GM12878 (cell line): ENCODE measurements at regions not wholly inside any gene's neighbourhood (a gene's known extent, or its start where the extent isn't known, plus 50 kb on each side); places are given as distances from the start of the nearest gene placed in this dataset.

Experiments used
- ATAC-seq: fragments of 200-7000 bp; cut with Tn5 transposase; 3 replicates; pipeline ENCODE4 v1.9.1; 2020; ENCODE audit warnings: mild to moderate bottlenecking, moderate library complexity
- BruUV-seq: library from RNA; stranded (reverse); fragments of 400-500 nt; replicated peaks from 2 replicates; lab custom pipeline; 2021; lab: Mats Ljungman, UMichigan
- CTCF ChIA-PET: fragments of 300-600 bp; sonication (Branson Sonifier 250); formaldehyde crosslinking; extraction: SDS; loops from one replicate; lab custom pipeline; 2021; ENCODE audit warnings: inconsistent platforms; lab: Yijun Ruan, JAX
- POLR2A ChIA-PET: fragments of 350-600 bp; formaldehyde crosslinking; extraction: SDS; loops from one replicate; lab custom pipeline; 2021; ENCODE audit warnings: inconsistent platforms; lab: Charles Lee
- RAD21 ChIA-PET: fragments of 300-600 bp; sonication (Branson Sonifier 250); formaldehyde crosslinking; loops from one replicate; lab custom pipeline; 2023; ENCODE audit warnings: antibody characterized with exemption; ENCODE audit not compliant: unreplicated experiment; lab: Charles Lee
- SMC1A ChIA-PET: fragments of 300-600 bp; sonication (Branson Sonifier 250); formaldehyde crosslinking; loops from one replicate; lab custom pipeline; 2023; ENCODE audit not compliant: unreplicated experiment, uncharacterized antibody; lab: Charles Lee
- DNase-seq: peaks from one replicate; pipeline ENCODE4 v3.0.0-alpha.2; 2011; ENCODE audit warnings: low read depth, low spot score
- FAIRE-seq: peaks from 3 replicates; lab custom pipeline; 2011; peaks lifted over from hg19 to GRCh38; lab: Jason Lieb, UNC
- H2AFZ ChIP-seq: 2 replicates; pipeline ENCODE4 v1.6.0; 2011; ENCODE audit warnings: low read depth, low read length, control low read depth; ENCODE audit not compliant: control insufficient read depth
- H3K27ac ChIP-seq: 2 replicates; pipeline ENCODE4 v1.5.1; 2011; ENCODE audit warnings: control low read depth; ENCODE audit not compliant: control insufficient read depth, insufficient read depth
- H3K27me3 ChIP-seq, 2 experiments: replicated peaks in 1 of 2; 2 replicates each; pipeline versions ENCODE4 v1.6.0 to v1.6.1; 2011; ENCODE audit warnings: low read length in 1 of 2; ENCODE audit not compliant: control insufficient read depth in 2 of 2, insufficient read depth in 2 of 2
- H3K36me3 ChIP-seq, 2 experiments: 2 replicates each; pipeline ENCODE4 v1.5.1; 2011; ENCODE audit warnings: low read length in 1 of 2; ENCODE audit not compliant: control insufficient read depth in 2 of 2, insufficient read depth in 2 of 2
- H3K4me1 ChIP-seq: 2 replicates; pipeline ENCODE4 v1.6.1; 2011; ENCODE audit warnings: mild to moderate bottlenecking, low read length, moderate library complexity, mixed read lengths; ENCODE audit not compliant: control insufficient read depth, insufficient read depth
- H3K4me2 ChIP-seq: 2 replicates; pipeline ENCODE4 v1.6.0; 2011; ENCODE audit warnings: control low read depth; ENCODE audit not compliant: control insufficient read depth, insufficient read depth
- H3K4me3 ChIP-seq: fragments of 200-600 bp; sonication (generic); 2 replicates; pipeline ENCODE4 v1.5.1; 2016
- H3K79me2 ChIP-seq: 2 replicates; pipeline ENCODE4 v1.6.0; 2011; ENCODE audit warnings: low read length; ENCODE audit not compliant: control insufficient read depth, insufficient read depth
- H3K9ac ChIP-seq: 2 replicates; pipeline ENCODE4 v1.8.0; 2011; ENCODE audit warnings: low read length, control low read depth, mixed read lengths; ENCODE audit not compliant: control insufficient read depth, insufficient read depth
- H3K9me3 ChIP-seq: replicated peaks from 3 replicates; pipeline ENCODE4 v1.5.1; 2011; ENCODE audit warnings: mild to moderate bottlenecking, low read length; ENCODE audit not compliant: control insufficient read depth, insufficient read depth
- H4K20me1 ChIP-seq: 2 replicates; pipeline ENCODE4 v1.6.0; 2011; ENCODE audit not compliant: control insufficient read depth, insufficient read depth
- BMI1 ChIP-seq: fragments of 450-650 bp; IDR thresholded peaks from 2 replicates; pipeline ENCODE4 v1.6.1; 2016; ENCODE audit warnings: mild to moderate bottlenecking, moderate library complexity, borderline replicate concordance
- CEBPB ChIP-seq, 2 experiments: fragments of 150-350 bp in 1 of 2; IDR thresholded peaks; 2 replicates each; pipeline ENCODE4 v1.6.1; 2012 to 2014; ENCODE audit warnings: low read depth in 2 of 2, low read length in 2 of 2, borderline replicate concordance in 1 of 2, inconsistent platforms in 1 of 2
- CHD1 ChIP-seq: IDR thresholded peaks from 2 replicates; pipeline ENCODE4 v1.6.1; 2012; ENCODE audit warnings: low read depth, low read length, improper control_type of control experiment
- EGR1 ChIP-seq, 2 experiments: IDR thresholded peaks; 1 replicate in 1 of 2; 2 replicates in 1 of 2; pipeline ENCODE4 v1.6.1; 2011 to 2012; ENCODE audit warnings: low read depth in 2 of 2, low read length in 2 of 2, borderline replicate concordance in 1 of 2, mild to moderate bottlenecking in 1 of 2, moderate library complexity in 1 of 2
- FOXM1 ChIP-seq: IDR thresholded peaks from 2 replicates; pipeline ENCODE4 v1.6.1; 2012; ENCODE audit warnings: low read depth, mild to moderate bottlenecking, inconsistent platforms, low read length, moderate library complexity
- LARP7 ChIP-seq: fragments of 450-650 bp; IDR thresholded peaks from 2 replicates; pipeline ENCODE4 v1.6.1; 2017; ENCODE audit warnings: mild to moderate bottlenecking
- MLLT1 ChIP-seq: fragments of 450-650 bp; IDR thresholded peaks from 2 replicates; pipeline ENCODE4 v1.6.1; 2016; ENCODE audit warnings: mild to moderate bottlenecking
- MXI1 ChIP-seq: fragments of 150-350 bp; IDR thresholded peaks from 2 replicates; pipeline ENCODE4 v1.6.1; 2011; ENCODE audit warnings: low read depth, mild to moderate bottlenecking, inconsistent platforms, low read length, improper control_type of control experiment
- NBN ChIP-seq: fragments of 450-650 bp; IDR thresholded peaks from 2 replicates; pipeline ENCODE4 v1.6.1; 2016
- NR2C1 ChIP-seq: fragments of 450-650 bp; IDR thresholded peaks from 2 replicates; pipeline ENCODE4 v1.6.1; 2017; ENCODE audit warnings: antibody characterized with exemption, mild to moderate bottlenecking, moderate library complexity
- PRDM15 ChIP-seq: fragments of 450-650 bp; formaldehyde crosslinking; IDR thresholded peaks from 2 replicates; pipeline ENCODE4 v1.4.0; 2020; ENCODE audit warnings: mild to moderate bottlenecking, moderate library complexity
- REST ChIP-seq: IDR thresholded peaks from 2 replicates; pipeline ENCODE4 v1.6.1; 2012; ENCODE audit warnings: mild to moderate bottlenecking, low read depth, low read length
- SPI1 ChIP-seq: IDR thresholded peaks from 2 replicates; pipeline ENCODE4 v1.6.1; 2011; ENCODE audit warnings: low read depth, mild to moderate bottlenecking, low read length, moderate library complexity, borderline replicate concordance; ENCODE audit not compliant: insufficient read depth
- SRF ChIP-seq, 2 experiments: IDR thresholded peaks; 2 replicates each; pipeline ENCODE4 v1.6.1; 2011; ENCODE audit warnings: low read depth in 2 of 2, low read length in 2 of 2, mild to moderate bottlenecking in 1 of 2, moderate library complexity in 1 of 2
- STAT3 ChIP-seq: IDR thresholded peaks from 2 replicates; pipeline ENCODE4 v1.6.1; 2011; ENCODE audit warnings: low read depth, low read length, improper control_type of control experiment
- ZNF217 ChIP-seq: fragments of 450-650 bp; IDR thresholded peaks from 2 replicates; pipeline ENCODE4 v1.6.1; 2017; ENCODE audit warnings: antibody characterized with exemption, mild to moderate bottlenecking
- ZNF274 ChIP-seq: IDR thresholded peaks from one replicate; pipeline ENCODE4 v1.8.0; 2011; ENCODE audit not compliant: insufficient read length, insufficient read depth
- WGBS: methylation state at CpG from one replicate; pipeline ENCODE4 v1.1.6; 2016; ENCODE audit warnings: low lambda C conversion rate; ENCODE audit not compliant: insufficient replicate concordance, insufficient coverage; ENCODE audit errors: missing lambda C conversion rate; 5-methylcytosine and 5-hydroxymethylcytosine counted together
- in situ Hi-C: fragments of 300-500 bp; cut with MboI; formaldehyde crosslinking; loops from 9 replicates; pipeline ENCODE4 v1.14.3; 2018; ENCODE audit warnings: mixed read lengths
- intact Hi-C: fragments of 100-400 bp; cut with micrococcal nuclease; formaldehyde crosslinking; loops from one replicate; pipeline ENCODE4 v1.14.2; 2022; ENCODE audit not compliant: unreplicated experiment

- ChIA-PET SMC1A (no interaction called here), POLR2A (no interaction called here), RAD21 (no interaction called here), CTCF (no interaction called here)
- WGBS: 19% methylated on average over 7 of the region's 7 CpGs
- Histone ChIP-seq H4K20me1 (no peaks in the 10 kb centered on the region), H3K4me1 (no peaks in the 10 kb centered on the region), H3K79me2 (no peaks in the 10 kb centered on the region), H3K36me3 (no peaks in the 10 kb centered on the region), H3K4me3 (no peak overlapping the region), H3K9ac (no peak overlapping the region), H2AFZ (no peak overlapping the region), H3K9me3 (no peaks in the 10 kb centered on the region), H3K27me3 (no peaks in the 10 kb centered on the region; a peak in 1 of 4 replicates), H3K4me2 (no peak overlapping the region), H3K27ac (no peak overlapping the region)
- no TSS peak for BruUV-seq
- TF ChIP-seq STAT3 (no peak), BMI1 (no peak), NR2C1 (no peak), MLLT1 (no peak), FOXM1 (no peak), CHD1 (no peak), EGR1 (IDR thresholded peaks at IDR 0.05; ENCODE audit: borderline replicate concordance in 1 of 2, low read depth in 2 of 2, low read length in 2 of 2) (no peak), MXI1 (no peak), SPI1 (no peak), ZNF274 (no peak), NBN (no peak), ZNF217 (no peak), LARP7 (no peak), REST (no peak), PRDM15 (CRISPR knock-in tag) (no peak), SRF (IDR thresholded peaks at IDR 0.05; ENCODE audit: low read depth in 2 of 2, low read length in 2 of 2) (no peak), CEBPB (IDR thresholded peaks at IDR 0.05; ENCODE audit: borderline replicate concordance in 1 of 2, low read depth in 2 of 2, low read length in 2 of 2) (no peak)
- DNase-seq (no peak), ATAC-seq (no peak), FAIRE-seq (no peak)
- intact Hi-C loops (no loop called here), in situ Hi-C loops (no loop called here)
Measured at GRCh38 chr9:16076511-16076910, 523.7 kb downstream of the CCDC171 start.
